AG20443 (cell line): ENCODE measurements at regions not wholly inside any gene's neighbourhood (a gene's known extent, or its start where the extent isn't known, plus 50 kb on each side); places are given as distances from the start of the nearest gene placed in this dataset.
"Not testable (repeated sequence)": the region's sequence is repeated elsewhere in the genome, so short reads cannot be mapped to it uniquely, and the experiment has no call there.

Experiments used
- DNase-seq: peaks from one replicate; pipeline ENCODE4 v3.0.0; 2012; ENCODE audit warnings: low spot score, mixed read lengths

DNA sequence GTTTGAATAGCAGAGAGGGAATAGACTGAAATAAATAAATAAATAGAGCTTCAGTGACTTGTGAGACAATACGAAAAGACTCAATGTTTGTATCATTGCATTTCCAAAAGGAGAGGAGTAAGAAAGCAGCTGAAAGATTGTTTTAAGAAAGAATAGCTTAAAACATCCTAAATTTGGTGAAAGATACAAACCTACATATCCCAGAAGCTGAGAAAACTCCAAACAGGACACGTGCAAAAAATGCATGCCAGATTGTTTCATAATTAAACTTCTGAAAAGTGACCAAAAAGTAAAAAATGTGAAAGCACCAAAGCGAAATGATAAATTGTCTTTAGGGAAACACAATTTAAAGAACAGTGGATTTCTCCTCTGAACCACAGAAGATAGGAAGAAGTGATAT is 711.0 kb downstream of the AACS start:
- no peak for DNase-seq

DNA sequence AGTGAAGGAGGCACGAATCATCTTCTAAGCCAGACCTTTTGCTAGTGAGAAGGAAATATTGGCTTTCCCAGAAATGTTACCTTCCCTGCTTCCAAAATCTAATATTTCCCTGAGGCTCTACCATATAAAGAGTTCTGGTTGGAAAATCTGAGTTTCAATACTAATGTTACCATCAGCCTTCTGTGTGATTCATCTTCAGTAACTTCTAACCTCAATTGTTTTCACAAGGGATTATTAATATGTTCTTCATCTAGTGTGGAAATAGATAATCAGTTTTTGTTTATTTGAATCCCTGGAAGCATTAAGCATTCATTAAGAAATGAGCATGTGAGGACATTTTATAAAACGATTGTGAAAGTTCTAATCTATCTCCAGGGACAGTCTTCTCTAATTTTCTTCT is 720.9 kb downstream of the AACS start:
- no peak for DNase-seq

GRCh38 chr12:125794401-125794800 is 729.2 kb downstream of the AACS start:
- no peak for DNase-seq

DNA sequence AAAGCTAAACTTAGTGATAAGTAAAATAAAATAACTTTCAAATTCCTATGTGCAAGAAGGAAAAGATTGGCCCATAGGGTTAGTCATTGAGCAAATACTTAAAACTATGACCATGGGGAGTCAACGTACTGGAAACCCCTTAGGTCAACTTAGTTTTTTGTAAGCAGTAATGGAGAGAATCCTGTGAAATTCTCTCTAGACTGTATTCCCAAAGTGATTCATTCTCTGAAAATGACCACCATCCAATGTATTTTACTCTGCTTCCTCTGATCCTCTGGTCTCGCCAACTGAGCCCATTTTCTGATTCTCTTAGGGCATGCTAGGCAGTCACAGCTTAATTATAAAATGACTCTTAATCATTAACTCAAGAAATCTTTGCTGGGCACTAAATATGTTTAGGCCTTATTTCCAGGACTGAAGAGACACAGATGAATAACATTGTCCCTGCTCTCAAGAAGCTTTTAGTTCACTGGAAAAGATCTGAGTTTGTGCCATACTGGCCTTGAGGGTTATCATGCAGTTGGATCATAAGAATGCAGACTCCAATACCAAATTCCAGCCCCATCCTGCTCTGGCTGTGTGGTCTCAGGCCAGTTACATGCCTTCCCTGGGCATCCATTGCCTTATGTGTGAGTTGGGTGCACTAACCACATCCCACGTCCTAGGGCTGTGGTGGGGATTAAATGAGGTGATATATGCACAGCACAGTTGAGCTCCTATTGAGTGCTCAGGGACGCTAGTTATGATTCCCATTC is 732.4 kb downstream of the AACS start:
- DNase-seq: no peak

DNA sequence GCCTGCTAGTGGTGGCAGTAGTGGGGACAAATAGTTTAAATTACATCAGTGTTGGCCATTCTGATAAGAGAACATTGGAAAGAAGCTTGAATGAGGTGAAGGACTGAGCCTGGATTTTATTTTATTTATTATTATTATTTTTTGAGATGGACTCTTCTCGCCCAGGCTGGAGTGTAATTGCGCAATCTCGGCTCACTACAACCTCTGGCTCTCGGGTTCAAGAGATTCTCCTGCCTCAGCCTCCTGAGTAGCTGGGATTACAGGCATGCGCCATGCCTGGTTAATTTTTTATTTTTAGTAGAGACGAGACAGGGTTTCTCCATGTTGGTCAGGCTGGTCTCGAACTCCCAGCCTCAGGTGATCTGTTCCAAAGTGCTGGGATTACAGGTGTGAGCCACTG is 739.4 kb downstream of the AACS start:
- DNase-seq: no peak

- DNase-seq: no peak
Observed at GRCh38 chr12:125824276-125824675, 759.0 kb downstream of the AACS start.

- DNase-seq: no peak
Observed at GRCh38 chr12:125835852-125836251, 770.6 kb downstream of the AACS start.

DNA sequence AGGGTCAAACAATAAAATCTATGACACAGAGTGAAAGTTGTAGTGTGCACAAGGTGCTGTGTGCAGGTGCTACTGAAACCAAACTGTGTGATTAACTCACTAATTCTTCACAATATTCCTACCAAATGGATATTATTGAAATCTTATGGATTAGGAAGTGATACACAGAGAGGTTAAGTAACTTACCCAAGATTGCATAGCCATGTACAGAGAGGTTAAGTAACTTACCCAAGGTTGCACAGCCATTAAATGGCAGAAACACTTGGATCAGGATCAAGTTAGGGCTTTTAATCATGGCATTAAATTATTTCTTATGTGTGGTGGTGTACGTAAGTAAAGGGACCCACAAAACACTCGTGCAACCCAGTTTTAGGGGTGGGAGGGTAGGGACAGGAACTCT is 771.4 kb downstream of the AACS start:
- no peak for DNase-seq

DNA sequence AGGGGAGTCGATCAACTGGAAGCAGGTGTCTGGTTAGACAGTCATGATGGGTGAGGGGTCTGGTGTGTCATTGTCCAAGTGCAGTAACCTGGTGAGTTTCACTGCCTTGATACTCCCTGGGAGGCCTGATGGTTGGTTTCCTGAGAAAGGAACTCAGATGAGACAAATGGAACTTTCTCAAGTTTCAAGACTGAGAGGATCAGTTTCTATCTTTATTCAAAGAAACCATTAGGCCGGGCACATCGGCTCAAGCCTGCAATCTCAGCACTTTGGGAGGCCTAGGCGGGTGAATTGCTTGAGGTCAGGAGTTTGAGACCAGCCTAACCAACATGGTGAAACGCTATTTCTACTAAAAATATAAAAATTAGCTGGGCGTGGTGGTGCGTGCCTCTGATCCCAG is 776.1 kb downstream of the AACS start:
- no peak for DNase-seq

GRCh38 chr12:125852116-125852515 is 786.9 kb downstream of the AACS start:
- no peak for DNase-seq

DNA sequence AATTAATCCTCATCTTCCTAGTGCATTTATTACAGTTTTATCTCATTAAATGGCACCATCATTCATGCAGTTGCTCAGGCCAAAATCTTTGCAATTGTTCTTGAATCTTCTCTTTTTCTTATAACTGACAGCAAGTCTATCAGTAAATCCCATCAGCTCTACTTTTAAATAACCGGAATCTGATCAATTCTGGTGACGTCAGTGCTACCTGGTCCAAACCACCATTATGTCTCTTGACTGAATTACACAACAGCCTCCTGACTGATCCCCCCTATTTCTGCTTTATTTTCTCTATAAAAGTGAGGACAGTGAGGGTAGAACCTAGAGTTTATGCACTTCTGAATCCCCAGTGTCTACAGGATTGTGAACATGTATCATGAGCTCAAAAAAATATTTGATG is 787.4 kb downstream of the AACS start:
- DNase-seq: no peak

DNA sequence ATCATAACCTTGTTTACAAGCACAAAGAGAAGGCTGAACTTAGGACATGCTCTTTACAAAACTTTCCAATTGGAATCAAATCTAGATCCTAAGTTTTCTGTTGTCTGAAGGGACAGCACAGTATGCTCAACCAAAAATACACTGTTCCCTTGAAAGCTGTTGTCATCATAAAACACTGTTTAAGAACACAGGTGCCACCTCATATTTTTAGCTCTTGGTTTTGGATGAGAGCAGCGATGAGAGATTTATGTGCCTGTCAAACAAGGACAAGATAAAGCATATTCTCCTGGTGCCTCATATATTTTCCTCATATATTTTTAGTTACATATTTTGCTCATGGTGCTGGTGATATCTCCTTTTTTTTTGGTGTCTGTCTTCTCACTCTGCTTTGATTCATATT is 788.4 kb downstream of the AACS start:
- DNase-seq: no peak

DNA sequence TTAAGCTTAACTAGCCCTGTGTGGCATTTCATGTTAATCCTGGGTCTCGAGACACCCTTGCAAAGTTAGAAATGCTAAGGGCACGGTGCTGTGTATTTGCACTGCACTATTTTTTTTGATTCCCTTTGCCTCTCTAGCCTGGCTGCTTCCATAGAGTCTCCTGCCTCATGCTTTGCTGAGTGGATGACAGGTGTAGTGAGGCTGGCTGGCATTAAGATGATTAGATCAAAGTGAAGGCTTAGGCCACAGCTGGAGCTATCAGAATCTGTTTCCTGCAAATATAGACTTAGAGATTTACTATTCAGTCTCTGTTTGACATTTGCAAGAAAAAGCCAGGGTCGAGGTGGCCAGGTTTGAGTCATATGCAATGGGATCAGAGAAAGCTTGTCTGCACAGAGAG is 791.1 kb downstream of the AACS start:
- no peak for DNase-seq

DNA sequence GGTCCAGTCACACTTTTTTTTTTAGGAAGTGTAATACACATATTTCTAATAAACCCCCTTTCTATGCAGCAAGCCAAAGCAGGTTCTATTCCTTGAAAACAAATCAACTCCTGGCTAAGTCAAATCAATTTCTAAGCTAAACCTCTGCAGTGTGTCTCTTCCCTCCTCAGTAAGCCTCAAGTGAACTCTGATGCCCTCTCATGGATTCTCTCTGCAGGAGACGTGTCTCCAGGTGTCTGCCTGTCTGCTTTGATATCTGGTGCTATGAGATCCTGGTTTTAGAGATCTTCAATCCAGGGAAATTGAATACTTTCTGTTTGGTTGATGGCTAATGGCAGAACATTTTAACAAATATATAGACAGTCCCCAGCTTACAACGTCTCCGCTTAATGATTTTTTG is 791.7 kb downstream of the AACS start:
- no peak for DNase-seq

GRCh38 chr12:125860672-125861288 is 795.5 kb downstream of the AACS start:
- DNase-seq: no peak

DNA sequence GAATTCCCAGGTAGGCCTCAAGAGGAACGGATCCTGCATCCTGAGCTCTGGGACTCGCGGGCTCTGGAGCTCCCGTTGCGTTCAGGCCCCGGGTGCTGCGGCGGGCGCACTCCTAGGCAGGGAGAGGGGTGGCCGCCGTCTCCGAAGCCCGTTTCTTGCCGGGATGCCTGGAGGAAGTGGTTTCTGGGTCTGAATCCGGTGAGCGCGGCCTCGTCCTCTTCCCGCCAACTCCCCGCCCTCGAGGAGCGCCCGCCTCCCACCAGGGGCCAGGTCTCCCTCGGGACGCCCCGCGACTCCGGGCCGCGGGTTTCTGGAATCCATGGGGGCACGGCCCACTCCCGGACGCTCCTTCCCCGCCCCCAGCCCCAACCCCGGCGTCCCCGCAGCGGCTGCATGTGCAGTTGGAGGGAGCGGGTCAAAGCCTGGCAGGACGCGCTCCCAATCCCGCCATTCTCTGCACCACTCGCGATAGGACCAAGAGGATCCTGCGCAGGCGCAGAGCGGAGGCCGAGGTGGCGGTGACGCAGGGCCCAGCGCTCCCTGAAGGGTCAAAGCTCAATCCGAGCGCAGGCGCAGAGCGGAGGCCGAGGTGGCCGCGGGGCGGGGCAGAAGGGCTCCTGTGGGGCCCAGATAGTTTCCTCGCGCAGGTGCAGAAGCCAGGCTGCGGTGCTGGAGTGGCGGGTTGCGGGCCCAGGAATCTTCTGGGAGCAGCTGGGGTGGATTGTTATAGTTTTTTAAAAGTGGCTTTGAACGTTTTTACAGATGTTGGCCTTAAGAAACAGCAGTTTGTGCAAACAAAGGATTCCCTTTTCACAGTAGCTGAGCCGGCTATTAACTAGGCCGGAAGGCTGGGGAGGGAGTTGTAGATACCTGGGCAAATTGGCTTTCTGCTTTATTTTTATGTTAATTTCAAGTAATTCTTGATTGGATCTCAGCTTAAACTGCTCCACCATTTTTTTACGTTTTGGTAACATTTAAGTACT is 796.4 kb downstream of the AACS start:
- DNase-seq: no peak

DNA sequence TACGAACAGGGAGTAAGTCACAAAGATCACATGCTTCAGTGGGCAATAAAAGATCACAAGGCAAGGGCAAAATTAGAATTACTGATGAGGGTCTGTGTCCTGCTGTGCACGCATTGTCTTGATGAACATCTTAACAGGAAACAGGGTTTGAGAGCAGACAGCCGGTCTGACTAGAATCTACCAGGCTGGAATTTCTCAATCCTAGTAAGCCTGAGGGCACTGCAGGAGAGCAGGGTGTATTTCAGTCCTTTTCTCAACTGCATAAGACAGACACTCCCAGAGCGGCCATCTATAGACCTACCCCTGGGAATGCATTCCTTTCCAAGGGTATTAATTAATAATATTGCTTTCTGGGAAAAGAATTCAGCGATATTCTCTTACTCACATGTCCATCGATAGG is 800.0 kb downstream of the AACS start:
- not testable (repeated sequence) for DNase-seq

DNA sequence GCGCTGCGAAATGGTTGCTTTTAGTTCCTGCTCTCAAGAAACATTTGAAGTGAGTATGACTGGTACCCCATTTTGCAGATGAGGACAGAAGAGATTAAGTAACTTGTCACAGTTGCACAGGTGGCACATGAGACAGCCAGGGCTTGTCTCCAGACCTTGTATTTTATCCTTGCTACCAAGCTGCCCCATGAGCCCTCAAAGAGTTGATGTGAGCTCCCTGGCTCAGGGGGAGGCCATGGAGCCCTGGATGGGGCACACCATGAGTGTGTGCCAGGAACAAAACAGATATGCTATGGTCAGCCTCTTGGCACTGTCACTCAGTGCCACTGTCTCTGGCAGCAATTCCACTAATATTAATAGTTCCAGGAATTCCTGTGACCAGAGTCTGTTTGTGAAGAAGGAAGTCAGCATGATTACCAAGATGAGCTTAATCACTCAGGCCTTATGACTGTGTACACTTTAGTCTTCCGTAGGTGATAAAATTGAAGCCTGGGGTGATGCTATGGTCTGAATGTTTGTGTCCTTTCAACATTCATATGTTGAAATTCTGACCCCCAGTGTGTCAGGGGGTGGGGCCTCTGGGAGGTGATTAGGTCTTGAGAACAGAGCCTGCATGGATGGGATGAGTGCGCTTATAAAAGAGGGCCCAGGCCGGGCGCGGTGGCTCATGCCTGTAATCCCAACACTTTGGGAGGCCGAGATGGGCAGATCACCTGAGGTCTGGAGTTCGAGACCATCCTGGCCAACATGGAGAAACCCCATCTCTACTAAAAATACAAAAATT is 806.8 kb downstream of the AACS start:
- DNase-seq: no peak

DNA sequence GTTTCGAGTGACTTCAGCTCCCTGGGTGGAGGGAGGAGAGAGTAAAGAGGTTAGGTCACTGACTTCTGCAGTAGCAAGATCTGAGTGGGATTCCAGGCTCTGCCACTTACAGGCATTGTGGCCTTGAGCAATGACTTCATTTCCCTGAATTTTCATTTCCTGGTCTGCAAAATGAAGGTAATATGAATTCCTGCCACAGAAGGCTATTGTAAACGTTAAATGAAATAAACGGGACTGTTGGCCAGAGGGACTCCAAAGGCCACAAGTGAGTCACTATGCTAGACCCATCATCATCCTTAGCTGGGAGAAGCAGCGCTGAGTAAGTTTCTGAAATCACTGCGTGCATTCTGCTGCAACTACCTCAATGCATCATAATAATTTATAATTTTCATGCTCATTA is 807.8 kb downstream of the AACS start:
- no peak for DNase-seq

GRCh38 chr12:125878483-125878882 is 813.2 kb downstream of the AACS start:
- no peak for DNase-seq

DNA sequence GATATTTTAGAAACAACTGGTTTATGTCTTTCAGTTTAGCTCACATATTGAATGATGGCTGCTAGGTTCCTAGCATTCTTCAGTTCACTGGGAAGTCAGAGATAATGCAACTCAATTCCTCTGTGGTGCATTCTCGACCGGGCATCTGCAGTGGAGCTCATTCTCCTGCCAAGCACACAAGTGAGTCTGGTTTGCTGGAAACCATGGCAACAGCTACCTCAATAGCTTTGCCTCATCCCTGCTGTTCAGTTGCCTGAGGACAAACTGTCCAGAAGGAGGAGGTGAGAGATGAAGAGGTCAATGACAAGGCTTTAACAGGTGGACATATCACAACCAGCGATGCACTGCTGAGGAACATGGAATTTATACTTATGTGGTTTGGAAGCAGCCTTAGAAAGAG is 816.9 kb downstream of the AACS start:
- no peak for DNase-seq

- DNase-seq: no peak
Observed at GRCh38 chr12:125888921-125889320, 823.7 kb downstream of the AACS start.
